AG10803 (cell line): ENCODE measurements at regions not wholly inside any gene's neighbourhood (a gene's known extent, or its start where the extent isn't known, plus 50 kb on each side); places are given as distances from the start of the nearest gene placed in this dataset.

Source experiments
- DNase-seq: peaks from one replicate; pipeline ENCODE4 v3.0.0; 2010; ENCODE audit warnings: low read depth
- H3K4me3 ChIP-seq: 2 replicates; pipeline ENCODE4 v1.5.1; 2011; ENCODE audit warnings: mild to moderate bottlenecking, low read length, control low read depth
- CTCF ChIP-seq: conservative IDR thresholded peaks from 2 replicates; pipeline ENCODE4 v1.5.1; 2011; ENCODE audit warnings: mild to moderate bottlenecking, low read length, control low read depth, inconsistent platforms

- no peak overlapping the region for H3K4me3 ChIP-seq
- no peak for TF ChIP-seq CTCF
- DNase-seq, result no peak
Measured at GRCh38 chr12:85557850-85558249, 277.8 kb downstream of the ALX1 start.

GRCh38 chr12:85558684-85559083 lies 277.5 kb downstream of the RASSF9 start:
- no peak for DNase-seq
- no peak overlapping the region for H3K4me3 ChIP-seq
- no peak for TF ChIP-seq CTCF

GRCh38 chr12:85559127-85559526 lies 277.1 kb downstream of the RASSF9 start:
- no peak for TF ChIP-seq CTCF
- no peak for DNase-seq
- H3K4me3 ChIP-seq, result no peak overlapping the region

GRCh38 chr12:85559536-85559935 lies 276.7 kb downstream of the RASSF9 start:
- TF ChIP-seq CTCF, result no peak
- no peak overlapping the region for H3K4me3 ChIP-seq
- DNase-seq, result no peak

GRCh38 chr12:85562765-85563164 lies 273.4 kb downstream of the RASSF9 start:
- H3K4me3 ChIP-seq, result no peak overlapping the region
- DNase-seq, result no peak
- no peak for TF ChIP-seq CTCF

- H3K4me3 ChIP-seq, result no peak overlapping the region
- no peak for TF ChIP-seq CTCF
- DNase-seq, result no peak
Measured at GRCh38 chr12:85564786-85565185, 271.4 kb downstream of the RASSF9 start.

GRCh38 chr12:85568395-85569103 lies 267.7 kb downstream of the RASSF9 start:
- TF ChIP-seq CTCF, result no peak
- no peak for DNase-seq

More at GRCh38 chr12:85568395-85569103, 267.7 kb downstream of the RASSF9 start:
- H3K4me3 ChIP-seq, result no peak overlapping the region
